Nephron (organoid): ENCODE measurements at regions not wholly inside any gene's neighbourhood (a gene's known extent, or its start where the extent isn't known, plus 50 kb on each side); places are given as distances from the start of the nearest gene placed in this dataset.

Experiments
- H3K27ac Mint-ChIP-seq, 3 experiments: 2 replicates each; pipeline ENCODE4 v1.8.0; 2020; ENCODE audit warnings: mixed read lengths in 3 of 3, mild to moderate bottlenecking in 2 of 3, moderate library complexity in 1 of 3
- H3K27me3 Mint-ChIP-seq: 2 replicates; pipeline ENCODE4 v1.8.0; 2021; ENCODE audit warnings: low read depth, mild to moderate bottlenecking, moderate library complexity, mixed read lengths
- H3K36me3 Mint-ChIP-seq: 2 replicates; pipeline ENCODE4 v1.8.0; 2020; ENCODE audit warnings: low read depth, mixed read lengths
- H3K4me1 Mint-ChIP-seq: 2 replicates; pipeline ENCODE4 v1.8.0; 2020; ENCODE audit warnings: mixed read lengths
- H3K4me3 Mint-ChIP-seq, 3 experiments: 2 replicates each; pipeline ENCODE4 v1.8.0; 2020; ENCODE audit warnings: mild to moderate bottlenecking in 3 of 3, mixed read lengths in 3 of 3, moderate library complexity in 2 of 3
- H3K9me3 Mint-ChIP-seq: 2 replicates; pipeline ENCODE4 v1.8.0; 2020; ENCODE audit warnings: mixed read lengths
- CTCF ChIP-seq, 3 experiments: fragments of 200-600 bp; sonication (generic); IDR thresholded peaks; one replicate each; pipeline ENCODE4 v1.5.0; 2021; ENCODE audit warnings: antibody characterized with exemption in 3 of 3; ENCODE audit not compliant: unreplicated experiment in 3 of 3

GRCh38 chr11:45726493-45727054 is 61.2 kb upstream of the CHST1 start:
- H3K9me3 Mint-ChIP-seq = no peaks in the 10 kb centered on the region
- H3K27ac Mint-ChIP-seq = no peak overlapping the region
- peaks cover 7% of the 10 kb centered on the region for H3K27me3 Mint-ChIP-seq
- no peak overlapping the region for H3K4me3 Mint-ChIP-seq
- TF ChIP-seq CTCF (IDR thresholded peaks at IDR 0.05; ENCODE audit: unreplicated experiment in 3 of 3) = no peak
- H3K36me3 Mint-ChIP-seq = no peaks in the 10 kb centered on the region
- H3K4me1 Mint-ChIP-seq = peaks cover 10% of the 10 kb centered on the region

GRCh38 chr11:45725776-45726492 is 60.5 kb upstream of the CHST1 start:
- TF ChIP-seq CTCF (IDR thresholded peaks at IDR 0.05; ENCODE audit: unreplicated experiment in 3 of 3) = no peak
- H3K4me1 Mint-ChIP-seq = peaks cover 10% of the 10 kb centered on the region
- H3K27ac Mint-ChIP-seq = no peak overlapping the region
- H3K4me3 Mint-ChIP-seq = no peak overlapping the region
- no peaks in the 10 kb centered on the region for H3K9me3 Mint-ChIP-seq
- peaks cover 7% of the 10 kb centered on the region for H3K27me3 Mint-ChIP-seq
- no peaks in the 10 kb centered on the region for H3K36me3 Mint-ChIP-seq

- no peak for TF ChIP-seq CTCF (IDR thresholded peaks at IDR 0.05; ENCODE audit: unreplicated experiment in 3 of 3)
- no peaks in the 10 kb centered on the region for H3K9me3 Mint-ChIP-seq
- H3K4me1 Mint-ChIP-seq = peaks cover 10% of the 10 kb centered on the region
- H3K36me3 Mint-ChIP-seq = no peaks in the 10 kb centered on the region
- no peak overlapping the region for H3K27ac Mint-ChIP-seq
- H3K4me3 Mint-ChIP-seq = no peak overlapping the region
- H3K27me3 Mint-ChIP-seq = peaks cover 7% of the 10 kb centered on the region
These were observed 59.7 kb upstream of the CHST1 start for GRCh38 chr11:45725121-45725520.

GRCh38 chr11:45724153-45724552 is 58.7 kb upstream of the CHST1 start:
- Mint-ChIP-seq H3K4me1 (peaks cover 10% of the 10 kb centered on the region), H3K4me3 (no peak overlapping the region), H3K36me3 (no peaks in the 10 kb centered on the region), H3K27ac (no peak overlapping the region), H3K9me3 (no peaks in the 10 kb centered on the region), H3K27me3 (peaks cover 7% of the 10 kb centered on the region)
- no peak for TF ChIP-seq CTCF (IDR thresholded peaks at IDR 0.05; ENCODE audit: unreplicated experiment in 3 of 3)

- no peak for TF ChIP-seq CTCF (IDR thresholded peaks at IDR 0.05; ENCODE audit: unreplicated experiment in 3 of 3)
- no peak overlapping the region for H3K27ac Mint-ChIP-seq
- H3K27me3 Mint-ChIP-seq = peaks cover 7% of the 10 kb centered on the region
These were observed 58.0 kb upstream of the CHST1 start for GRCh38 chr11:45723397-45723796.

GRCh38 chr11:45722144-45722543 is 56.7 kb upstream of the CHST1 start:
- TF ChIP-seq CTCF (IDR thresholded peaks at IDR 0.05; ENCODE audit: unreplicated experiment in 3 of 3) = no peak
- Mint-ChIP-seq H3K27me3 (peaks cover 11% of the 10 kb centered on the region), H3K4me3 (no peak overlapping the region), H3K9me3 (no peaks in the 10 kb centered on the region), H3K27ac (no peak overlapping the region), H3K36me3 (no peaks in the 10 kb centered on the region), H3K4me1 (peaks cover 10% of the 10 kb centered on the region)

More at GRCh38 chr11:45723397-45723796, 58.0 kb upstream of the CHST1 start:
- Mint-ChIP-seq H3K36me3 (no peaks in the 10 kb centered on the region), H3K9me3 (no peaks in the 10 kb centered on the region), H3K4me3 (no peak overlapping the region), H3K4me1 (peaks cover 10% of the 10 kb centered on the region)
